Suprapubic skin (tissue), 4 donors: ENCODE measurements at regions not wholly inside any gene's neighbourhood (a gene's known extent, or its start where the extent isn't known, plus 50 kb on each side); places are given as distances from the start of the nearest gene placed in this dataset.
A peak's percentile ranks its signal among the peaks of the same experiment; 100 is the strongest.

Source experiments
- DNase-seq, 2 donors: peaks; one replicate each; pipeline ENCODE4 v3.0.0-alpha.2; 2019; ENCODE audit warnings: low spot score in 2 of 2
- H3K27ac ChIP-seq: fragments of 200-600 bp; sonication (generic); one replicate; pipeline ENCODE4 v1.5.1; 2019
- H3K27me3 ChIP-seq: fragments of 200-600 bp; sonication (generic); one replicate; pipeline ENCODE4 v1.5.1; 2019
- H3K36me3 ChIP-seq: fragments of 200-600 bp; sonication (generic); one replicate; pipeline ENCODE4 v1.5.1; 2019
- H3K4me1 ChIP-seq: fragments of 200-600 bp; sonication (generic); one replicate; pipeline ENCODE4 v1.5.1; 2019
- H3K4me3 ChIP-seq: fragments of 200-600 bp; sonication (generic); one replicate; pipeline ENCODE4 v1.5.1; 2019; ENCODE audit warnings: mild to moderate bottlenecking
- H3K9me3 ChIP-seq: fragments of 200-600 bp; sonication (generic); one replicate; pipeline ENCODE4 v1.5.1; 2019
- EP300 ChIP-seq: sonication (generic); formaldehyde crosslinking; IDR thresholded peaks from one replicate; pipeline ENCODE4 v1.6.1; 2017; ENCODE audit warnings: antibody characterized with exemption
- POLR2A ChIP-seq, 2 donors: fragments of 450-650 bp; IDR thresholded peaks; one replicate each; pipeline ENCODE4 v1.6.1; 2017; ENCODE audit warnings: antibody characterized with exemption in 2 of 2, mild to moderate bottlenecking in 2 of 2, moderate library complexity in 2 of 2
- POLR2AphosphoS5 ChIP-seq, 3 donors: sonication (generic); formaldehyde crosslinking; IDR thresholded peaks; one replicate each; pipeline ENCODE4 v1.6.1; 2017; ENCODE audit warnings: antibody characterized with exemption in 3 of 3
- WGBS: methylation state at CpG from one replicate; pipeline ENCODE4 v1.1.5; 2018; 5-methylcytosine and 5-hydroxymethylcytosine counted together
- TF ChIP-seq, protein P1 (sequence below), 2 donors: fragments of 200-600 bp in 1 of 2; fragments of 450-650 bp in 1 of 2; sonication (generic) in 1 of 2; IDR thresholded peaks; one replicate each; pipeline ENCODE4 v1.5.1; 2016 to 2019; ENCODE audit warnings: antibody characterized with exemption in 2 of 2, mild to moderate bottlenecking in 1 of 2, moderate library complexity in 1 of 2

DNA sequence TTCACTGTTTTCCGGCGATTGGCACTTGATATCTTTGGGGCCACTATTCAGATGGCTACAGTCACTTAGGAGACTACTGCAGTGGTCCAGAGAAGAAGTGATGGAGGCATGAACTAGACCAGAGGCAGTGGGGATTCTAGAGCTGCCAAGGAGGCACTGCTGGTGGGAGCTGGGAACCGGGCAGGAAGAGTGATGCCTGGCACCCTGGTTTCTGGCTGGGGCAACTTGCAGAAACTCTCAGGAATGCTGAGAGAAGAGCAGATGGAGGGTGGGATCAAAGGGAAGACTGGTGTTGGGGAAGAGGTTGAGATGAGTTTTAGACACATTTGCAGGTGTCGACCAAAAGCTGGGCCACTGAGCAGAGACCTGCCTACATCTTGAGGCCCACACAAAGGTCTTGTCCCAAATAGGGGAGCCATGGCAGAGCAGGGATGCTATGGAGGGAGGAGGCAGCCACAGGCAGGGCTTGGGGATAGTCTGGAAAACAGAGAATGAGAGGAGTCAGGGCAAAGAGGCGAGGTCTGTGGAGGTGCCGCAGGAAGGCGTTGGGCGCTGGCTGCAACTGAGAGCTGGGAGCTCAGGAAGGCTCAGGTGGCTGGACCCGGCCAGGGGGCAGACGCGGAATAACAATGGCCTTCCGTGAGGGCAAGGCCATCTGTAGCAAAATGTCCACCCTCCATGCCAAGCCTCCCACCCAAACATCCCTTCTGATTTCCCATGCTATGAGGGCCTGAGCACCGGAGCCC lies 118.9 kb downstream of the TOMM20 start:
- Histone ChIP-seq H3K36me3 (no peaks in the 10 kb centered on the region), H3K4me1 (peaks cover 9% of the 10 kb centered on the region), H3K4me3 (no peak overlapping the region), H3K9me3 (no peaks in the 10 kb centered on the region), H3K27ac (no peak overlapping the region), H3K27me3 (no peaks in the 10 kb centered on the region)
- TF ChIP-seq POLR2A (IDR thresholded peaks at IDR 0.05) (no peak), POLR2AphosphoS5 (IDR thresholded peaks at IDR 0.05) (no peak), EP300 (no peak)
- TF ChIP-seq, protein P1, sequence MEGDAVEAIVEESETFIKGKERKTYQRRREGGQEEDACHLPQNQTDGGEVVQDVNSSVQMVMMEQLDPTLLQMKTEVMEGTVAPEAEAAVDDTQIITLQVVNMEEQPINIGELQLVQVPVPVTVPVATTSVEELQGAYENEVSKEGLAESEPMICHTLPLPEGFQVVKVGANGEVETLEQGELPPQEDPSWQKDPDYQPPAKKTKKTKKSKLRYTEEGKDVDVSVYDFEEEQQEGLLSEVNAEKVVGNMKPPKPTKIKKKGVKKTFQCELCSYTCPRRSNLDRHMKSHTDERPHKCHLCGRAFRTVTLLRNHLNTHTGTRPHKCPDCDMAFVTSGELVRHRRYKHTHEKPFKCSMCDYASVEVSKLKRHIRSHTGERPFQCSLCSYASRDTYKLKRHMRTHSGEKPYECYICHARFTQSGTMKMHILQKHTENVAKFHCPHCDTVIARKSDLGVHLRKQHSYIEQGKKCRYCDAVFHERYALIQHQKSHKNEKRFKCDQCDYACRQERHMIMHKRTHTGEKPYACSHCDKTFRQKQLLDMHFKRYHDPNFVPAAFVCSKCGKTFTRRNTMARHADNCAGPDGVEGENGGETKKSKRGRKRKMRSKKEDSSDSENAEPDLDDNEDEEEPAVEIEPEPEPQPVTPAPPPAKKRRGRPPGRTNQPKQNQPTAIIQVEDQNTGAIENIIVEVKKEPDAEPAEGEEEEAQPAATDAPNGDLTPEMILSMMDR (IDR thresholded peaks at IDR 0.05), result no peak
- DNase-seq, result peak; percentile 46 to 62
- WGBS, result 89% methylated on average over 13 of the region's 13 CpGs

DNA sequence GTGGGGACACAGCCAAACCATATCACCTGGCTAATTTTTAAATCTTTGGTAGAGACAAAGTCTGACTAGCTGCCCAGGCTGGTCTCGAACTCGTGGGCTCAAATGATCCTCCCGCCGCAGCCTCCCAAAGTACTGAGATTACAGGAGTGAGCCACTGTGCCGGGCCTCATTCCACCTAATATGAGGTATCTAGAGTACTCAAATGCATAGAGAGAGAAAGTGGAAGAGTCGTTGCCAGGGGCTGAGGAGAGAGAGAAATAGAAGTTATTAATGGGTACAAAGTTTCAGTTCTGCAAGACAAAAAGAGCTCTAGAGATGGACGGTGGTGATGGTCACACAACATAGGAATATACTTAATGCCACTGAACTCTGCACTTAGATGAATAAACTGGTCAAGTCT lies 119.6 kb downstream of the TOMM20 start:
- H3K4me3 ChIP-seq, result no peak overlapping the region
- DNase-seq, result peak; percentile 15 to 34
- H3K36me3 ChIP-seq, result no peaks in the 10 kb centered on the region
- H3K4me1 ChIP-seq, result peaks cover 9% of the 10 kb centered on the region
- H3K27me3 ChIP-seq, result no peaks in the 10 kb centered on the region
- TF ChIP-seq, protein P1 (IDR thresholded peaks at IDR 0.05), result no peak
- TF ChIP-seq POLR2AphosphoS5 (IDR thresholded peaks at IDR 0.05) (no peak), POLR2A (IDR thresholded peaks at IDR 0.05) (no peak), EP300 (no peak)
- no peaks in the 10 kb centered on the region for H3K9me3 ChIP-seq
- WGBS, result 82% methylated on average over 7 of the region's 7 CpGs
- H3K27ac ChIP-seq, result no peak overlapping the region

DNA sequence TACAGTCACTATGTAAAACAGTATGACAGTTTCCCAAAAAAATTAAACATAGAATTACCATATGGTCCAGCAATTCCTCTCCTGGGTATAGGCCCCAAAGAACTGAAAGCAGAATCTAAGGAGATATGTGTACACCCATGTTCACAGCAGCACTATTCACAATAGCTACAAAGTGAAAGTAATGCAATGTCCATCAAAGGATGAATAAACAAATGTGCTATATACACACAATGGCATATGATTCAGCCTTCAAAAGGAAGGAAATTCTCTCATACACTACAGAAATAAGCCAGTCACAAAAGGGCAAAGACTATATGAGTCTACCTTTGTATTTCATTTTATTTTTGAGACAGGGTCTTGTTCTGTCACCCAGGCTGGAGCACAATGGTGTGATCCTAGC lies 120.4 kb downstream of the TOMM20 start:
- DNase-seq, result no peak
- Histone ChIP-seq H3K4me1 (peaks cover 9% of the 10 kb centered on the region), H3K9me3 (no peaks in the 10 kb centered on the region), H3K4me3 (no peak overlapping the region), H3K36me3 (no peaks in the 10 kb centered on the region), H3K27ac (no peak overlapping the region), H3K27me3 (no peaks in the 10 kb centered on the region)
- TF ChIP-seq POLR2AphosphoS5 (IDR thresholded peaks at IDR 0.05) (no peak), EP300 (no peak), POLR2A (IDR thresholded peaks at IDR 0.05) (no peak)
- TF ChIP-seq, protein P1 (IDR thresholded peaks at IDR 0.05), result no peak

DNA sequence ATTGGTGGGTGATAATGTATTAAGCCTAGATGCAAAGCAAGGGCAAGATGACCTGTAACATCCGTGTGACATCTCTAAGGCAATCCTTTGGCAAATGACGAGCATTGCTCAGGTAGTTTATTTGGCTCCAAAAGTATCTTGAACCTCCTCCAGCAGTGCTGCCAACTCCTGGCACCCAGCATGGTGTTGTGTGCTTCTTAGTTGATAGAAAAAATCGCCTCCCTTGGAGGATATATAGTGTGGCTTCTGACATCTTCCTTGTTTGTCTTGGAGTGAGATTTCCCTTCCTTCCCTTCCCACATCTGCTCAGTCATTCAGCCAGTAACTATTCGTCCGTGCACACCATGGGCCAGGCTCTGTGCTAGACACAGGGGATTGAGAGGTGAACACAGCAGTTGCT lies 121.8 kb downstream of the TOMM20 start:
- H3K9me3 ChIP-seq, result no peaks in the 10 kb centered on the region
- H3K4me1 ChIP-seq, result peaks cover 3% of the 10 kb centered on the region
- no peaks in the 10 kb centered on the region for H3K27me3 ChIP-seq
- 38% methylated on average over 5 of the region's 5 CpGs for WGBS
- TF ChIP-seq, protein P1 (IDR thresholded peaks at IDR 0.05), result no peak
- TF ChIP-seq POLR2AphosphoS5 (IDR thresholded peaks at IDR 0.05) (no peak), EP300 (no peak), POLR2A (IDR thresholded peaks at IDR 0.05) (no peak)
- no peak overlapping the region for H3K4me3 ChIP-seq
- DNase-seq, result peak in 1 of 2 donors; percentile 53
- H3K27ac ChIP-seq, result no peak overlapping the region
- no peaks in the 10 kb centered on the region for H3K36me3 ChIP-seq

DNA sequence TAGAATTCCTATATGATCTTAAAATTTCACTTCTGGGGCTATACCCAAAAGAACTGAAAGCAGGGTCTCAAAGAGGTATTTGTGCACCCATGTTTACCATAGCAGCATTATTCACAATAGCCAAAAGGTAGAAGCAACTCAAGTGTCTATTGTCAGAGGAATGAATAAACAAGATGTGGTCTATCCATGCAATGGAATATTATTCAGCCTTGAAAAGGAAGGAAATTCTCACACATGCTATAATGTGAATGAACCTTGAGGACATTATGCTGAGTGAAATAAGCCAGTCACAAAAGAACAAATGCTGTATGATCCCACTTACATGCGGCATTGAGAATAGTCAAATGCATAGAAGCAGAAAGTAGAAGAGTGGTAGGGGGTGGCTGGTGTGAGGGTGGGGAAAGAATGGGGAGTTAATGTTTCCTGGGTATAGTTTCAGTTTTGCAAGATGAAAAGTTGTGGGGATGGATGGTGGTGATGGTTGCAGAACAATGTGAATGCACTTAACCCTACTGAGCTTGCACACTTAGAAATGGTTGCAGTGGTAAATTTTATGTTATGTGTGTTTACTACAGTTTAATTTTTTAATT lies 122.4 kb downstream of the TOMM20 start:
- Histone ChIP-seq H3K4me1 (peaks cover 3% of the 10 kb centered on the region), H3K9me3 (no peaks in the 10 kb centered on the region), H3K4me3 (no peak overlapping the region), H3K27me3 (no peaks in the 10 kb centered on the region), H3K27ac (no peak overlapping the region), H3K36me3 (no peaks in the 10 kb centered on the region)
- no peak for DNase-seq
- TF ChIP-seq POLR2AphosphoS5 (IDR thresholded peaks at IDR 0.05), result no peak
- TF ChIP-seq EP300, result no peak
- TF ChIP-seq, protein P1 (IDR thresholded peaks at IDR 0.05), result no peak
- no peak for TF ChIP-seq POLR2A (IDR thresholded peaks at IDR 0.05)
- WGBS, result 93% methylated on average over 1 of the region's 1 CpG
